ENCODE measurements at regions not wholly inside any gene's neighbourhood (a gene's known extent, or its start where the extent isn't known, plus 50 kb on each side); places are given as distances from the start of the nearest gene placed in this dataset.

- no peak for DNase-seq (ENCODE audit: low spot score)
- Histone ChIP-seq H3K4me1 (ENCODE audit: control insufficient read depth in 1 of 2, low read depth in 2 of 2) (no peaks in the 10 kb centered on the region), H3K4me3 (no peak overlapping the region), H3K9me3 (no peaks in the 10 kb centered on the region), H3K27me3 (replicated peaks; ENCODE audit: insufficient read depth) (no peaks in the 10 kb centered on the region), H3K36me3 (no peaks in the 10 kb centered on the region), H3K27ac (no peak overlapping the region)
- no peak for ATAC-seq (ENCODE audit: insufficient number of reproducible peaks, low FRiP score, low read depth)
- no peak for TF ChIP-seq CTCF (IDR thresholded peaks at IDR 0.05)
Observed at GRCh38 chr1:227470688-227471087, 92.7 kb upstream of the ZNF678 start.

- Histone ChIP-seq H3K27me3 (replicated peaks; ENCODE audit: insufficient read depth) (no peaks in the 10 kb centered on the region), H3K4me1 (ENCODE audit: control insufficient read depth in 1 of 2, low read depth in 2 of 2) (no peaks in the 10 kb centered on the region), H3K27ac (no peak overlapping the region), H3K9me3 (no peaks in the 10 kb centered on the region), H3K4me3 (no peak overlapping the region), H3K36me3 (no peaks in the 10 kb centered on the region)
- TF ChIP-seq CTCF (IDR thresholded peaks at IDR 0.05), result no peak
- ATAC-seq (ENCODE audit: insufficient number of reproducible peaks, low FRiP score, low read depth) (no peak), DNase-seq (ENCODE audit: low spot score) (no peak)
Observed at GRCh38 chr1:227469708-227470107, 93.6 kb upstream of the ZNF678 start.

- Histone ChIP-seq H3K27ac (no peak overlapping the region), H3K4me3 (no peak overlapping the region), H3K36me3 (no peaks in the 10 kb centered on the region), H3K4me1 (ENCODE audit: control insufficient read depth in 1 of 2, low read depth in 2 of 2) (no peaks in the 10 kb centered on the region), H3K9me3 (no peaks in the 10 kb centered on the region), H3K27me3 (replicated peaks; ENCODE audit: insufficient read depth) (no peaks in the 10 kb centered on the region)
- no peak for TF ChIP-seq CTCF (IDR thresholded peaks at IDR 0.05)
- ATAC-seq (ENCODE audit: insufficient number of reproducible peaks, low FRiP score, low read depth), result no peak
- no peak for DNase-seq (ENCODE audit: low spot score)
Observed at GRCh38 chr1:227466039-227466645, 97.2 kb upstream of the ZNF678 start.

- ATAC-seq (ENCODE audit: insufficient number of reproducible peaks, low FRiP score, low read depth), result no peak
Observed at GRCh38 chr1:227465256-227465655, 98.1 kb upstream of the ZNF678 start.

GRCh38 chr1:227459977-227460376 lies 103.4 kb upstream of the ZNF678 start:
- Histone ChIP-seq H3K36me3 (no peaks in the 10 kb centered on the region), H3K27ac (no peak overlapping the region), H3K27me3 (replicated peaks; ENCODE audit: insufficient read depth) (no peaks in the 10 kb centered on the region), H3K9me3 (no peaks in the 10 kb centered on the region), H3K4me3 (no peak overlapping the region), H3K4me1 (ENCODE audit: control insufficient read depth in 1 of 2, low read depth in 2 of 2) (no peaks in the 10 kb centered on the region)
- no peak for DNase-seq (ENCODE audit: low spot score)
- TF ChIP-seq CTCF (IDR thresholded peaks at IDR 0.05), result no peak
- ATAC-seq (ENCODE audit: insufficient number of reproducible peaks, low FRiP score, low read depth), result no peak

More at GRCh38 chr1:227465256-227465655, 98.1 kb upstream of the ZNF678 start:
- DNase-seq (ENCODE audit: low spot score), result no peak
- Histone ChIP-seq H3K27me3 (replicated peaks; ENCODE audit: insufficient read depth) (no peaks in the 10 kb centered on the region), H3K9me3 (no peaks in the 10 kb centered on the region), H3K4me1 (ENCODE audit: control insufficient read depth in 1 of 2, low read depth in 2 of 2) (no peaks in the 10 kb centered on the region), H3K36me3 (no peaks in the 10 kb centered on the region), H3K4me3 (no peak overlapping the region), H3K27ac (no peak overlapping the region)
- TF ChIP-seq CTCF (IDR thresholded peaks at IDR 0.05), result no peak
